ENCODE measurements at regions not wholly inside any gene's neighbourhood (a gene's known extent, or its start where the extent isn't known, plus 50 kb on each side); places are given as distances from the start of the nearest gene placed in this dataset.

DNA sequence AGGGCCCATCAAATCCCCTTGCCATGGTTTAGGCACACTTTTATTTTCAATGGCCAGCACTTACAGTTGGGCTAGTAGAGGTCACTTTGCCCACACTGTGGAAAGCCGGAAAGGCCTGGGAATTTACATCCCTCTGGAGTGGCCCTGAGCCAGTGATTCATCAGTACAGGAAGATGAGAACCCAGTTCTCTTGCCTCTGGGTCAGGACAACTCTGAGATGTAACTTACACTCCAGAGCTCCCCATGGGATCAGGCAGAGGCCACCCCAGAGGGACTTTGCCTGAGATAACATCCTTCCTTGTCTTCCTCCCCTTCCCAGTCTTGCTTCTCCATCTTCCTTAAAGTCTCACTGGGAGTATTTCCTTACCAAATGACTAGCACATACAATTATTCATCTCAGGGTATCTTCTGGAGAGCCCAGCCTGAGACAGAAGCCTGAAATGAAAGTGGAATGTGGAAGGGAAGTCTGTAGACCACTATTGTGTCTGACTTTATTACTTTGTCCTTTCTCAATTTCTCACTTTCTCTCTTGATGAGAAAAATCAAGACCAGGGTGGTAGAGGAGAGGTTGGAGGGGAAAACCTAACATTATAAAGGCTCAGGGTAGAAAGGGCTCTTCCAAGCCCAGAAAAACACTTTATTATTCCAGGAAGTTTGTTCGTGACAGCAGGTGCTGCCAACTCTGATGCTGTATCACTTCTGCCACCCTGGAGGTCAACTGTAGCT lies 220.8 kb downstream of the ZNF621 start:
- no peaks in the 10 kb centered on the region for H3K36me3 ChIP-seq
- no peak overlapping the region for H3K4me3 ChIP-seq
- no peaks in the 10 kb centered on the region for H3K9me3 ChIP-seq
- no peaks in the 10 kb centered on the region for H3K4me1 ChIP-seq
- no peak overlapping the region for H3K27ac ChIP-seq
- DNase-seq = no peak
- no peaks in the 10 kb centered on the region for H3K27me3 ChIP-seq
- no peak for TF ChIP-seq POLR2A (IDR thresholded peaks at IDR 0.05)
- TF ChIP-seq, protein P1, sequence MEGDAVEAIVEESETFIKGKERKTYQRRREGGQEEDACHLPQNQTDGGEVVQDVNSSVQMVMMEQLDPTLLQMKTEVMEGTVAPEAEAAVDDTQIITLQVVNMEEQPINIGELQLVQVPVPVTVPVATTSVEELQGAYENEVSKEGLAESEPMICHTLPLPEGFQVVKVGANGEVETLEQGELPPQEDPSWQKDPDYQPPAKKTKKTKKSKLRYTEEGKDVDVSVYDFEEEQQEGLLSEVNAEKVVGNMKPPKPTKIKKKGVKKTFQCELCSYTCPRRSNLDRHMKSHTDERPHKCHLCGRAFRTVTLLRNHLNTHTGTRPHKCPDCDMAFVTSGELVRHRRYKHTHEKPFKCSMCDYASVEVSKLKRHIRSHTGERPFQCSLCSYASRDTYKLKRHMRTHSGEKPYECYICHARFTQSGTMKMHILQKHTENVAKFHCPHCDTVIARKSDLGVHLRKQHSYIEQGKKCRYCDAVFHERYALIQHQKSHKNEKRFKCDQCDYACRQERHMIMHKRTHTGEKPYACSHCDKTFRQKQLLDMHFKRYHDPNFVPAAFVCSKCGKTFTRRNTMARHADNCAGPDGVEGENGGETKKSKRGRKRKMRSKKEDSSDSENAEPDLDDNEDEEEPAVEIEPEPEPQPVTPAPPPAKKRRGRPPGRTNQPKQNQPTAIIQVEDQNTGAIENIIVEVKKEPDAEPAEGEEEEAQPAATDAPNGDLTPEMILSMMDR (IDR thresholded peaks at IDR 0.05) = no peak

DNA sequence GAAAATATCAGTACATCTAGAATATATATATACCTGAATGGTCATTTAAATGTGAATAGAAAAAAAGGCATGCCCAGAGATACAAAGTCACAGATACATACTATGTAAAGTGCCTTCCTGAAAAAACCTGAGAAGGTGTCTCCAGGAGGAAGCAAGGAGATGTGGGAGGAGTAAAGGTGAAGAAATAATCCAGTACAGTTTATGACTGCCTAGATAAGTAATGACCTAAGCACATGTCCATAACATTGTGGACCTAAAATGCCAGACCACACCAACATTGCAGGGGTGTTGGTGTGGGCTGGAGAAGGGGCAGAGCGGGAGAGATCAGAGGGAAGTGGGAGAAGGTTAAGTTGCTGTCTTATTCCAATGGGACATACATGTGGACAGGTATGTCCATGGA lies 226.9 kb downstream of the ZNF621 start:
- H3K27me3 ChIP-seq = no peaks in the 10 kb centered on the region
- no peak overlapping the region for H3K4me3 ChIP-seq
- no peak for DNase-seq
- H3K36me3 ChIP-seq = no peaks in the 10 kb centered on the region
- no peaks in the 10 kb centered on the region for H3K4me1 ChIP-seq
- TF ChIP-seq POLR2A (IDR thresholded peaks at IDR 0.05) = no peak
- TF ChIP-seq, protein P1 (IDR thresholded peaks at IDR 0.05) = no peak
- no peaks in the 10 kb centered on the region for H3K9me3 ChIP-seq
- H3K27ac ChIP-seq = no peak overlapping the region

- no peak for TF ChIP-seq POLR2A (IDR thresholded peaks at IDR 0.05)
- TF ChIP-seq, protein P1 (IDR thresholded peaks at IDR 0.05) = no peak
- no peak overlapping the region for H3K4me3 ChIP-seq
- DNase-seq = no peak
- H3K36me3 ChIP-seq = no peaks in the 10 kb centered on the region
- no peaks in the 10 kb centered on the region for H3K4me1 ChIP-seq
- no peaks in the 10 kb centered on the region for H3K9me3 ChIP-seq
- no peaks in the 10 kb centered on the region for H3K27me3 ChIP-seq
- H3K27ac ChIP-seq = no peak overlapping the region
These were observed 227.7 kb downstream of the ZNF621 start for GRCh38 chr3:40752492-40752891.

DNA sequence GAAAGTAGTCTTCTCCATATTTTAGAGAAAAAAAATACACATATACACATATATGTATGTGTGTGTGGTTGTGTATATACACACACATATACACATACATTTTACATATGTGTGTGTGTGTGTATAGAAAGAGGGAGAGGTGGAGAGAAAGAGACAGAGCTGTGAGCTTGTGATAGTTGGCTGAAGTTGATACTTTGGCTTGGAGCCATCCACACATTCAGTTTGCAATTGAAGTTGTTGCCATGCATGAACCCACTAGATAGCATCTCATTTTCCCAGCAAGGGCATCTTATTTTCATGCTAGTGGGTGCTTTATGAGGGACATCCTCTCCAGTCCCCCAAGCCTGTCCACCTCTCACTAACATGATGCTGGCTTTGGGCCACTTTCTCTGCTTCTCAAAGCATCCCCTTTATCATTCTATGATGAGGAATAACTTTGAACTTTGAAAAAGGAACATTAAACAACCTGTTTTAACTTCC lies 228.6 kb downstream of the ZNF621 start:
- Histone ChIP-seq H3K27me3 (no peaks in the 10 kb centered on the region), H3K27ac (no peak overlapping the region), H3K36me3 (no peaks in the 10 kb centered on the region), H3K4me3 (no peak overlapping the region), H3K9me3 (no peaks in the 10 kb centered on the region), H3K4me1 (no peaks in the 10 kb centered on the region)
- no peak for DNase-seq
- no peak for TF ChIP-seq POLR2A (IDR thresholded peaks at IDR 0.05)
- TF ChIP-seq, protein P1 (IDR thresholded peaks at IDR 0.05) = no peak

GRCh38 chr3:40753951-40754350 lies 229.2 kb downstream of the ZNF621 start:
- no peak overlapping the region for H3K27ac ChIP-seq
- H3K36me3 ChIP-seq = no peaks in the 10 kb centered on the region
- no peak for TF ChIP-seq POLR2A (IDR thresholded peaks at IDR 0.05)
- TF ChIP-seq, protein P1 (IDR thresholded peaks at IDR 0.05) = no peak
- no peaks in the 10 kb centered on the region for H3K9me3 ChIP-seq
- no peak for DNase-seq
- H3K27me3 ChIP-seq = no peaks in the 10 kb centered on the region
- no peaks in the 10 kb centered on the region for H3K4me1 ChIP-seq
- H3K4me3 ChIP-seq = no peak overlapping the region
